ENCODE measurements at regions not wholly inside any gene's neighbourhood (a gene's known extent, or its start where the extent isn't known, plus 50 kb on each side); places are given as distances from the start of the nearest gene placed in this dataset.
"Not testable (repeated sequence)": the region's sequence is repeated elsewhere in the genome, so short reads cannot be mapped to it uniquely, and the experiment has no call there.

- DNase-seq; H3K4me3 Mint-ChIP-seq; H3K4me1 Mint-ChIP-seq (ENCODE audit: low read depth); H3K27me3 Mint-ChIP-seq (ENCODE audit: low read depth); intact Hi-C loops (cut with micrococcal nuclease); H3K36me3 Mint-ChIP-seq (ENCODE audit: low read depth); H3K27ac Mint-ChIP-seq; H3K9me3 Mint-ChIP-seq; CTCF ChIA-PET: not testable (repeated sequence)
Measured at GRCh38 chr1:234800563-234800962, 190.6 kb upstream of the IRF2BP2 start.

- intact Hi-C loops (cut with micrococcal nuclease); H3K9me3 Mint-ChIP-seq; H3K27me3 Mint-ChIP-seq (ENCODE audit: low read depth); H3K4me3 Mint-ChIP-seq; H3K36me3 Mint-ChIP-seq (ENCODE audit: low read depth); H3K4me1 Mint-ChIP-seq (ENCODE audit: low read depth); DNase-seq; H3K27ac Mint-ChIP-seq; CTCF ChIA-PET: not testable (repeated sequence)
Measured at GRCh38 chr1:234799021-234799689, 189.2 kb upstream of the IRF2BP2 start.

GRCh38 chr1:234797216-234797615, 187.2 kb upstream of the IRF2BP2 start:
- H3K4me3 Mint-ChIP-seq; H3K36me3 Mint-ChIP-seq (ENCODE audit: low read depth); H3K27me3 Mint-ChIP-seq (ENCODE audit: low read depth); CTCF ChIA-PET; DNase-seq; H3K9me3 Mint-ChIP-seq; intact Hi-C loops (cut with micrococcal nuclease); H3K27ac Mint-ChIP-seq; H3K4me1 Mint-ChIP-seq (ENCODE audit: low read depth): not testable (repeated sequence)

DNA sequence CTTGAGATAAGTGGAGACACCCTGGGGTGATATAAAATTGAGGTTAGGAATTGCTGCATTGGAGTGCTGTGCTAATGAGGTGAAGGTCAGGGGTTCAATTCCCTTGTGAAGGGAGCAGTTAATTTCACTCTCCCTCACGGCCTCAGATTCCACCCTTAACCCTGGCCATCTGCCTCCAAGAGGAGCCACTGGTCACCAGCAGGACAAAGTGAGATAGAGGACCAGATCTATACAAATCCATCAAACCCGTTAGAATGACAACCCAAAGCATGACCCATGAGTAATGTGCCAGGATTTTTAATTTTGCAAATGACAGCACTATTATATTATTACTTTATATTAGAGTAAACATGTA, 186.4 kb upstream of the IRF2BP2 start:
- H3K4me1 Mint-ChIP-seq (ENCODE audit: low read depth); H3K4me3 Mint-ChIP-seq; DNase-seq; H3K27ac Mint-ChIP-seq; H3K9me3 Mint-ChIP-seq; CTCF ChIA-PET; H3K27me3 Mint-ChIP-seq (ENCODE audit: low read depth); H3K36me3 Mint-ChIP-seq (ENCODE audit: low read depth); intact Hi-C loops (cut with micrococcal nuclease): not testable (repeated sequence)

DNA sequence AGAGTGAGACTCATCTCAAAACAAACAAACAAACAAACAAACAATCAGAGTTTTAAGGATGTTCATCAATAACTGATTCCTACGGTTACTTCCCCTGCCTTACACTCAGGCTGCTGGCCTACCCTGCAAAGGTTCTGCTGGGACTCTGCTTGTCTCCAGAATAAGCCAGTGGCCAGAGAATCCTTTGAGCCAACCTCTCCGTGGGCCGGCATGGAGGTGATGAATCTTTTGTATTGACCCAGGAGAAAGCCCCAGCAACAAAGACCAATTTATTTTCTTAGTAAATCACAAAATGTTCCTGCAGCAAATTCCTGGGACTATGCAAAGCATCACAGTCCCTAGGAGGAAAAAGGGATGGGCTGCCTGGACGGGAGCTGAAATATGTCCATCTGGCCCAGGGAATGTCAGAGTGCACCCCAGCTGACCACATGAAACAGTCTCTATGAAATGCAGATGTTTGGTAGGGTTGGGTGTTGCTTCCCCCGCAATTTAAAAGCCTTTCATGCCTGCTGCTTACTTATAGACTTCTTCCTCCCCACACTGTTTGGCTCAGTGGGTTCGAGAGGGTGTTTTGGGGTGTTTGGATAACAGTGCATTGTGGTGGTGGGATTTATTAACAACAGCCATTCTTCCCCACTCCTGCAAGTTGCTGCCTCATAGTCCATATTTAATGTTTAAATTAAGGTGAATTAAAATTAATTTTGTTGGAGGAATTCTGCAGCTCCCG, 185.9 kb upstream of the IRF2BP2 start:
- H3K27ac Mint-ChIP-seq; intact Hi-C loops (cut with micrococcal nuclease): not testable (repeated sequence)

DNA sequence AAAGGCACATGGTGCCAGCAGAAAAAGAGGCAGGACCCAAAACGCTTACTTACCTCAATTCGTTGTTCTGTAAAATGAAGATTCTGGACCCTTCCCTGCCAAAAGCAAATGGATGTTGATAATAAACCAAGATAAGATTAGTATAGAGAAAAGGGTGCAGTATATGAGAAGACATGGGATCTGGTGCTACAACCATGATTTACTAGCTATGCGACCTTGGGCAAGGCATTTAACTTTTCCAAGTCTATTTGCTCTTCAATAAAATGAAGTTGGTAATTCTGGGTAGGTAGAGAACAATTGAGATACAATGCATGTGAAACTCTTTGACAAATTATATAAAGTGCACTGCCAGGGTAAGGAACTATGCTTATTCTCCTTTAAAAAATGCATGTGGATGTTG, 185.0 kb upstream of the IRF2BP2 start:
- H3K4me1 Mint-ChIP-seq (ENCODE audit: low read depth); DNase-seq; H3K4me3 Mint-ChIP-seq; H3K9me3 Mint-ChIP-seq; intact Hi-C loops (cut with micrococcal nuclease); H3K36me3 Mint-ChIP-seq (ENCODE audit: low read depth); CTCF ChIA-PET; H3K27me3 Mint-ChIP-seq (ENCODE audit: low read depth); H3K27ac Mint-ChIP-seq: not testable (repeated sequence)

More for the DNA sequence above, 185.9 kb upstream of the IRF2BP2 start:
- H3K4me1 Mint-ChIP-seq (ENCODE audit: low read depth); H3K36me3 Mint-ChIP-seq (ENCODE audit: low read depth); H3K9me3 Mint-ChIP-seq; DNase-seq; H3K27me3 Mint-ChIP-seq (ENCODE audit: low read depth); H3K4me3 Mint-ChIP-seq; CTCF ChIA-PET: not testable (repeated sequence)

GRCh38 chr1:234794452-234794851, 184.5 kb upstream of the IRF2BP2 start:
- H3K27ac Mint-ChIP-seq; DNase-seq; H3K9me3 Mint-ChIP-seq; H3K27me3 Mint-ChIP-seq (ENCODE audit: low read depth); H3K4me3 Mint-ChIP-seq; H3K4me1 Mint-ChIP-seq (ENCODE audit: low read depth); H3K36me3 Mint-ChIP-seq (ENCODE audit: low read depth); intact Hi-C loops (cut with micrococcal nuclease); CTCF ChIA-PET: not testable (repeated sequence)

GRCh38 chr1:234793924-234794323, 183.9 kb upstream of the IRF2BP2 start:
- H3K4me3 Mint-ChIP-seq; H3K4me1 Mint-ChIP-seq (ENCODE audit: low read depth); CTCF ChIA-PET; H3K36me3 Mint-ChIP-seq (ENCODE audit: low read depth); H3K9me3 Mint-ChIP-seq; DNase-seq; H3K27ac Mint-ChIP-seq; H3K27me3 Mint-ChIP-seq (ENCODE audit: low read depth); intact Hi-C loops (cut with micrococcal nuclease): not testable (repeated sequence)

- H3K4me1 Mint-ChIP-seq (ENCODE audit: low read depth); DNase-seq; intact Hi-C loops (cut with micrococcal nuclease); H3K27ac Mint-ChIP-seq; H3K9me3 Mint-ChIP-seq; CTCF ChIA-PET; H3K36me3 Mint-ChIP-seq (ENCODE audit: low read depth); H3K4me3 Mint-ChIP-seq; H3K27me3 Mint-ChIP-seq (ENCODE audit: low read depth): not testable (repeated sequence)
Measured at GRCh38 chr1:234792221-234792864, 182.4 kb upstream of the IRF2BP2 start.

GRCh38 chr1:234791615-234792014, 181.6 kb upstream of the IRF2BP2 start:
- intact Hi-C loops (cut with micrococcal nuclease); DNase-seq; H3K9me3 Mint-ChIP-seq; H3K27ac Mint-ChIP-seq; H3K4me3 Mint-ChIP-seq; CTCF ChIA-PET; H3K4me1 Mint-ChIP-seq (ENCODE audit: low read depth); H3K27me3 Mint-ChIP-seq (ENCODE audit: low read depth); H3K36me3 Mint-ChIP-seq (ENCODE audit: low read depth): not testable (repeated sequence)

GRCh38 chr1:234790333-234790732, 180.4 kb upstream of the IRF2BP2 start:
- H3K9me3 Mint-ChIP-seq; intact Hi-C loops (cut with micrococcal nuclease); H3K27ac Mint-ChIP-seq; H3K4me3 Mint-ChIP-seq; H3K4me1 Mint-ChIP-seq (ENCODE audit: low read depth); CTCF ChIA-PET; H3K27me3 Mint-ChIP-seq (ENCODE audit: low read depth); H3K36me3 Mint-ChIP-seq (ENCODE audit: low read depth); DNase-seq: not testable (repeated sequence)

DNA sequence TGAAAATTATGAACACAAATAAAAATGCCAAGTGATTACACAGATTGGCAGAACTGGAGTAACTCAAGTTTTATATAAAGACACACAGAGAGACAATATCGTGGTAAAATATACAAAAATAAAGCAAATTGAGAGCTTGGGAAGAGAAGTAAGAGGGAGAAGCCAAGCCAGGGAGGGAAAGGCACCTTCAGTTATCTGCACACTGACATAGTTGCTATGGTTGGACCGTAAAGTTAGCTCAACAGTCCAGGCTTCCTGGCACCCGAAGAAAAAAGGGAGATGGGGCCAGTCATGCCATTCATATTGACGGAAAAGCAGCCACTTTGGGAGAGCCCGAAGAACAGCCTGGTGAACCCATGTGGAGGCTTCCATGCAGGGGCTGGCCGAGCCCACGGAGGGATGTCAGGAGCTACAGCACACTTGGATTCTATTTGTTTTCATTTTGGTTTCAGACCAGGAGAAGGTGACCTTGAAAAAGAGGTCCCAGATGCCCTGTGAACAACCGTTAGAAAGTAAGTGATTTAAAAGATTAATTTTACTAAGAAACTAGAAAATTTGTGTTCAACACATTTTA, 177.1 kb upstream of the IRF2BP2 start:
- H3K27me3 Mint-ChIP-seq (ENCODE audit: low read depth); H3K4me3 Mint-ChIP-seq; DNase-seq; H3K36me3 Mint-ChIP-seq (ENCODE audit: low read depth); H3K27ac Mint-ChIP-seq; H3K4me1 Mint-ChIP-seq (ENCODE audit: low read depth); intact Hi-C loops (cut with micrococcal nuclease); CTCF ChIA-PET; H3K9me3 Mint-ChIP-seq: not testable (repeated sequence)

DNA sequence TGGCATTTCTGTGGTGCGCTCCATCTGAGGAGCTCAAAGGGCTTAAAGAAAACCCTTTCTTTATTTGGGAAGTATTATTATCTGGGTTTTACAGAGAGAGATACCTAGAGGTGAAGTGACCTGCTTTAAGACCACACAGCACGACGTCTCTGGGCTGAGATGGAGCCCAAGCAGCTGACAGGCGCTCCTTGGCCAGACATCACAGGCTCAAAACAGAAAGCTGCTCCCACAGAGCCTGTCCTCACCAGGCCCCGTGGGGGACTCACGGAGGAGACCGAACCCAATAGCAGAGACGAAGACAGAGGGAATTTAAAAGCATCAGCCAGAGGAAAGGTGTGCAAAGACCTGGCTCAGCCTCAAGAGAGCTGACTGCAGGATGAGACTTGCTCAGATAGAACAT, 175.9 kb upstream of the IRF2BP2 start:
- not testable (repeated sequence) for H3K4me1 Mint-ChIP-seq (ENCODE audit: low read depth)

More for the DNA sequence above, 175.9 kb upstream of the IRF2BP2 start:
- intact Hi-C loops (cut with micrococcal nuclease); H3K27me3 Mint-ChIP-seq (ENCODE audit: low read depth); H3K9me3 Mint-ChIP-seq; H3K27ac Mint-ChIP-seq; H3K36me3 Mint-ChIP-seq (ENCODE audit: low read depth); H3K4me3 Mint-ChIP-seq; CTCF ChIA-PET; DNase-seq: not testable (repeated sequence)

Measured in activated naive CD4-positive, alpha-beta T cell treated with anti-CD3 and anti-CD28 coated beads for 36 hours (primary cell).